GM13977 (cell line): ENCODE measurements at regions not wholly inside any gene's neighbourhood (a gene's known extent, or its start where the extent isn't known, plus 50 kb on each side); places are given as distances from the start of the nearest gene placed in this dataset.

Experiments
- DNase-seq: peaks from one replicate; pipeline ENCODE4 v3.0.0; 2012; ENCODE audit warnings: low spot score
- in situ Hi-C: fragments of 300-500 bp; cut with MboI; formaldehyde crosslinking; loops from one replicate; pipeline ENCODE4 v1.12.0; 2022; ENCODE audit warnings: low sequenced_read_pairs, low pct_unique_long_range_greater_than_20kb, mixed read lengths, inconsistent platforms; ENCODE audit not compliant: unreplicated experiment
- TF ChIP-seq, protein P1 (sequence below): IDR thresholded peaks from 2 replicates; pipeline ENCODE4 v1.5.1; 2012; ENCODE audit warnings: mild to moderate bottlenecking, control low read depth; ENCODE audit not compliant: insufficient read depth; ENCODE audit errors: extremely low read depth, missing control alignments

DNA sequence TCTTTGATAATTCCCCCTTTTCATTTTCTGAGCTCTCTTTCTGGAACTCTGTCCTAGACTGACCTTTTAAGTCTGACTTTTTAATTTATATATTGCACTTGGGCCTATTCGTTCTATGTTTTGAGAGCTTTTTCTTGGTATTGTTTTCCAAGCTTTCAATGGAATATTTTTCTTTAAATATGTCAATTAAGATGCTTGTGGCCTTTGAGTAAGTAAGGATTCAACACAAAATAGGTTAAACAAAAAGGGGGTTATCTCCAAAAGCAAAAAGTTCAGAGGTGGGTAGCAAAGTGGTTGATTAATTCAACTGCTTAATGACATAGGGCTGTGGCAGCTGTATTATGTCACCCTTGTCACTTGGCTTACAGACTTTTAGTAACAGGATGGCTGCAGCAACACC lies 315.9 kb downstream of the LMX1A start:
- DNase-seq = no peak
- in situ Hi-C loops = no loop called here
- TF ChIP-seq, protein P1, sequence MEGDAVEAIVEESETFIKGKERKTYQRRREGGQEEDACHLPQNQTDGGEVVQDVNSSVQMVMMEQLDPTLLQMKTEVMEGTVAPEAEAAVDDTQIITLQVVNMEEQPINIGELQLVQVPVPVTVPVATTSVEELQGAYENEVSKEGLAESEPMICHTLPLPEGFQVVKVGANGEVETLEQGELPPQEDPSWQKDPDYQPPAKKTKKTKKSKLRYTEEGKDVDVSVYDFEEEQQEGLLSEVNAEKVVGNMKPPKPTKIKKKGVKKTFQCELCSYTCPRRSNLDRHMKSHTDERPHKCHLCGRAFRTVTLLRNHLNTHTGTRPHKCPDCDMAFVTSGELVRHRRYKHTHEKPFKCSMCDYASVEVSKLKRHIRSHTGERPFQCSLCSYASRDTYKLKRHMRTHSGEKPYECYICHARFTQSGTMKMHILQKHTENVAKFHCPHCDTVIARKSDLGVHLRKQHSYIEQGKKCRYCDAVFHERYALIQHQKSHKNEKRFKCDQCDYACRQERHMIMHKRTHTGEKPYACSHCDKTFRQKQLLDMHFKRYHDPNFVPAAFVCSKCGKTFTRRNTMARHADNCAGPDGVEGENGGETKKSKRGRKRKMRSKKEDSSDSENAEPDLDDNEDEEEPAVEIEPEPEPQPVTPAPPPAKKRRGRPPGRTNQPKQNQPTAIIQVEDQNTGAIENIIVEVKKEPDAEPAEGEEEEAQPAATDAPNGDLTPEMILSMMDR = no peak

DNA sequence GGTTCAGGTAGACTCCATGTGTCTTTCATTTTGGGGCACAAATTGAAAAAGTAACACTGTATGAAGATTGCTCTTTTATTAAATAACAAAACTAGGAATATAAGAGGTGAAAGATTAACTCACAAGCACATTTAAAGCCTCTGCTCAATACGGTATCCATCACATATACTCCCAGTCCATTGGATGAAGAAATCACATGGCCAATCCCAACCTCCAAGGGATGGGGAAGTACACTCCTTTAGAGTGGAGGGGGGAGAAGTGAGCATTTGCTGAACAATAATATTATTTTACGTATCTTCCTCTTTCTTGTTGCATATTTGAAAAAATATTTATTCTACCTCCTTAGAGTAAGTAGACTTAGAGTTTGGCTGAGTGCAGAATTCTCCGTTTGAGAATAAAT lies 316.5 kb downstream of the LMX1A start:
- in situ Hi-C loops = no loop called here
- TF ChIP-seq, protein P1 = no peak
- no peak for DNase-seq

GRCh38 chr1:165036403-165036802 lies 320.1 kb downstream of the LMX1A start:
- in situ Hi-C loops = no loop called here
- TF ChIP-seq, protein P1 = no peak
- DNase-seq = no peak

- in situ Hi-C loops = no loop called here
- DNase-seq = no peak
- TF ChIP-seq, protein P1 = no peak
Observed at GRCh38 chr1:165034136-165034809, 322.2 kb downstream of the LMX1A start.

DNA sequence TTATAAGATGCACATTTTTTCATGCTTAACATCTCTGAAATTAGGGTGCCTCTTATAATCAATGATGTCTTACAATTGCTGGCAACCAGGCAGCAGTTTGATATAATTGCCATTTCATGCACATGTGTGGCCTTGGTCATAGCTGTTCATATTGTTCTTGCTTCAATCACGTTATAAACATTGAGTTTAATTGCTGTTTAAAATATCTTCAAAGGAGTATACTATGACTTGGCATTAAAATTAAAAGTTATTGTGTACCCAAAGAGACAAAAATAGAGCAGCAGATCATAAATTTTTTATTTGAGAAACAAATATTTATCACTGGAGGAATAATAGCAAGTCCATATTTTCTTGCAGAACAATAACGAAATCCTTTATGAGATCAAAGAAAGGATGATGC lies 325.5 kb downstream of the LMX1A start:
- TF ChIP-seq, protein P1 = no peak
- in situ Hi-C loops = no loop called here
- DNase-seq = no peak

- in situ Hi-C loops = no loop called here
- DNase-seq = no peak
- TF ChIP-seq, protein P1 = no peak
Observed at GRCh38 chr1:165025805-165026204, 330.7 kb downstream of the LMX1A start.
